ENCODE measurements at regions not wholly inside any gene's neighbourhood (a gene's known extent, or its start where the extent isn't known, plus 50 kb on each side); places are given as distances from the start of the nearest gene placed in this dataset.
"Not testable (repeated sequence)": the region's sequence is repeated elsewhere in the genome, so short reads cannot be mapped to it uniquely, and the experiment has no call there.

GRCh38 chr5:130724658-130725057, 440.4 kb downstream of the HINT1 start:
- DNase-seq (ENCODE audit: low read depth in 2 of 2): no peak

- DNase-seq (ENCODE audit: low read depth in 2 of 2): no peak
Measured at GRCh38 chr5:130720355-130720754, 444.7 kb downstream of the HINT1 start.

- DNase-seq (ENCODE audit: low read depth in 2 of 2): no peak
Measured at GRCh38 chr5:130715541-130715940, 449.5 kb downstream of the HINT1 start.

GRCh38 chr5:130714200-130714599, 450.9 kb downstream of the HINT1 start:
- no peak for DNase-seq (ENCODE audit: low read depth in 2 of 2)

- no peak for DNase-seq (ENCODE audit: low read depth in 2 of 2)
Measured at GRCh38 chr5:130712324-130712723, 452.7 kb downstream of the HINT1 start.

- DNase-seq (ENCODE audit: low read depth in 2 of 2): no peak
Measured at GRCh38 chr5:130710596-130710995, 454.5 kb downstream of the HINT1 start.

GRCh38 chr5:130708754-130709153, 456.3 kb downstream of the HINT1 start:
- DNase-seq (ENCODE audit: low read depth in 2 of 2): no peak

GRCh38 chr5:130706696-130707095, 458.4 kb downstream of the HINT1 start:
- DNase-seq (ENCODE audit: low read depth in 2 of 2): no peak

- DNase-seq (ENCODE audit: low read depth in 2 of 2): no peak
Measured at GRCh38 chr5:130705368-130705767, 459.7 kb downstream of the HINT1 start.

- DNase-seq (ENCODE audit: low read depth in 2 of 2): no peak
Measured at GRCh38 chr5:130693509-130693908, 471.5 kb downstream of the HINT1 start.

GRCh38 chr5:130692770-130693169, 472.3 kb downstream of the HINT1 start:
- DNase-seq (ENCODE audit: low read depth in 2 of 2): no peak

- no peak for DNase-seq (ENCODE audit: low read depth in 2 of 2)
Measured at GRCh38 chr5:130689831-130690230, 475.2 kb downstream of the HINT1 start.

GRCh38 chr5:130687085-130687733, 477.8 kb downstream of the HINT1 start:
- DNase-seq (ENCODE audit: low read depth in 2 of 2): no peak

GRCh38 chr5:130678637-130679036, 486.4 kb downstream of the HINT1 start:
- DNase-seq (ENCODE audit: low read depth in 2 of 2): no peak

GRCh38 chr5:130666462-130666861, 498.6 kb downstream of the HINT1 start:
- DNase-seq (ENCODE audit: low read depth in 2 of 2): no peak

GRCh38 chr5:130652176-130652575, 512.9 kb downstream of the HINT1 start:
- DNase-seq (ENCODE audit: low read depth in 2 of 2): no peak

- no peak for DNase-seq (ENCODE audit: low read depth in 2 of 2)
Measured at GRCh38 chr5:130651440-130651839, 513.6 kb downstream of the HINT1 start.

- DNase-seq (ENCODE audit: low read depth in 2 of 2): no peak
Measured at GRCh38 chr5:130643321-130643720, 521.7 kb downstream of the HINT1 start.

- DNase-seq (ENCODE audit: low read depth in 2 of 2): no peak
Measured at GRCh38 chr5:130642461-130642860, 522.6 kb downstream of the HINT1 start.

GRCh38 chr5:130627145-130627544, 537.9 kb downstream of the HINT1 start:
- no peak for DNase-seq (ENCODE audit: low read depth in 2 of 2)

GRCh38 chr5:130624805-130625204, 540.3 kb downstream of the HINT1 start:
- DNase-seq (ENCODE audit: low read depth in 2 of 2): no peak

- DNase-seq (ENCODE audit: low read depth in 2 of 2): no peak
Measured at GRCh38 chr5:130616161-130616560, 548.9 kb downstream of the HINT1 start.

GRCh38 chr5:130605234-130605633, 559.8 kb downstream of the HINT1 start:
- no peak for DNase-seq (ENCODE audit: low read depth in 2 of 2)

GRCh38 chr5:130596647-130597046, 568.4 kb downstream of the HINT1 start:
- not testable (repeated sequence) for DNase-seq (ENCODE audit: low read depth in 2 of 2)

All from stimulated activated CD4-positive, alpha-beta T cell treated with anti-CD3 and anti-CD28 coated beads, Interleukin-12 subunit alpha, Interleukin-12 subunit beta, amount 100 ng/mL, for 24 hours (primary cell).